Mesenchymal stem cell (in vitro differentiated cells and primary cell): ENCODE measurements at regions not wholly inside any gene's neighbourhood (a gene's known extent, or its start where the extent isn't known, plus 50 kb on each side); places are given as distances from the start of the nearest gene placed in this dataset.
A peak's percentile ranks its signal among the peaks of the same experiment; 100 is the strongest.
"Not testable (repeated sequence)": the region's sequence is repeated elsewhere in the genome, so short reads cannot be mapped to it uniquely, and the experiment has no call there.

Source experiments
- DNase-seq: peaks from one replicate; pipeline ENCODE4 v3.0.0-alpha.2; 2013
- H2AFZ ChIP-seq: one replicate; pipeline ENCODE4 v1.6.1; 2013; ENCODE audit warnings: low read depth, mild to moderate bottlenecking, control low read depth, inconsistent platforms, low read length, moderate library complexity
- H2AK5ac ChIP-seq: 2 replicates; pipeline ENCODE4 v1.6.1; 2013; ENCODE audit warnings: low read length, moderate library complexity, mild to moderate bottlenecking, inconsistent platforms; ENCODE audit not compliant: severe bottlenecking
- H2BK120ac ChIP-seq: one replicate; pipeline ENCODE4 v1.6.1; 2013; ENCODE audit warnings: low read depth, mild to moderate bottlenecking, inconsistent platforms, low read length, moderate library complexity
- H2BK12ac ChIP-seq, 2 experiments: one replicate each; pipeline ENCODE4 v1.6.1; 2013; ENCODE audit warnings: inconsistent platforms in 2 of 2, low read length in 2 of 2, mild to moderate bottlenecking in 2 of 2, moderate library complexity in 2 of 2, control low read depth in 1 of 2
- H2BK15ac ChIP-seq: one replicate; pipeline ENCODE4 v1.6.1; 2013; ENCODE audit warnings: mild to moderate bottlenecking, low read depth, inconsistent platforms; ENCODE audit not compliant: poor library complexity, severe bottlenecking
- H2BK5ac ChIP-seq: 2 replicates; pipeline ENCODE4 v1.6.1; 2013; ENCODE audit warnings: low read depth, mild to moderate bottlenecking, low read length, control low read depth, inconsistent platforms; ENCODE audit not compliant: poor library complexity, severe bottlenecking
- H3K14ac ChIP-seq, 2 experiments: one replicate each; pipeline ENCODE4 v1.6.1; 2013; ENCODE audit warnings: inconsistent platforms in 2 of 2, low read length in 2 of 2, control low read depth in 1 of 2, mild to moderate bottlenecking in 1 of 2, moderate library complexity in 1 of 2
- H3K18ac ChIP-seq, 2 experiments: one replicate each; pipeline ENCODE4 v1.6.1; 2013; ENCODE audit warnings: inconsistent platforms in 2 of 2, low read length in 2 of 2, control low read depth in 1 of 2, low read depth in 1 of 2, mild to moderate bottlenecking in 1 of 2
- H3K23ac ChIP-seq, 2 experiments: one replicate each; pipeline ENCODE4 v1.6.1; 2013; ENCODE audit warnings: inconsistent platforms in 2 of 2, low read length in 2 of 2, mild to moderate bottlenecking in 2 of 2, moderate library complexity in 2 of 2, control low read depth in 1 of 2
- H3K27ac ChIP-seq: 2 replicates; pipeline ENCODE4 v1.5.1; 2013; ENCODE audit warnings: mild to moderate bottlenecking, moderate library complexity, low read length, control low read depth, inconsistent platforms; ENCODE audit not compliant: poor library complexity, severe bottlenecking
- H3K27me3 ChIP-seq, 2 experiments: 2 replicates each; pipeline versions ENCODE4 v1.6.1 to v1.7.0; 2013; ENCODE audit warnings: low read length in 2 of 2, mild to moderate bottlenecking in 2 of 2, moderate library complexity in 2 of 2, control low read depth in 1 of 2, inconsistent platforms in 1 of 2; ENCODE audit not compliant: control insufficient read depth in 1 of 2, insufficient read depth in 1 of 2
- H3K36me3 ChIP-seq, 2 experiments: 2 replicates each; pipeline versions ENCODE4 v1.6.1 to v1.7.0; 2013; ENCODE audit warnings: low read length in 2 of 2, control low read depth in 1 of 2, inconsistent platforms in 1 of 2, low read depth in 1 of 2, mild to moderate bottlenecking in 1 of 2; ENCODE audit not compliant: insufficient read depth in 2 of 2, control insufficient read depth in 1 of 2
- H3K4ac ChIP-seq, 2 experiments: one replicate each; pipeline ENCODE4 v1.6.1; 2013; ENCODE audit warnings: inconsistent platforms in 2 of 2, low read length in 2 of 2, mild to moderate bottlenecking in 2 of 2, moderate library complexity in 2 of 2, control low read depth in 1 of 2, low read depth in 1 of 2
- H3K4me1 ChIP-seq: 2 replicates; pipeline ENCODE4 v1.6.1; 2013; ENCODE audit warnings: low read depth, low read length, control low read depth; ENCODE audit not compliant: control insufficient read depth, insufficient read depth
- H3K4me2 ChIP-seq: 2 replicates; pipeline ENCODE4 v1.6.1; 2013; ENCODE audit warnings: low read length, mild to moderate bottlenecking, inconsistent platforms; ENCODE audit not compliant: poor library complexity, severe bottlenecking
- H3K4me3 ChIP-seq, 2 experiments: 2 replicates each; pipeline versions ENCODE4 v1.5.1 to v1.7.0; 2013; ENCODE audit warnings: low read length in 2 of 2, mild to moderate bottlenecking in 2 of 2, control low read depth in 1 of 2, low read depth in 1 of 2; ENCODE audit not compliant: insufficient read depth in 1 of 2
- H3K79me1 ChIP-seq: replicated peaks from 2 replicates; pipeline ENCODE4 v1.6.1; 2013; ENCODE audit warnings: mild to moderate bottlenecking, control low read depth, low read length, inconsistent platforms; ENCODE audit not compliant: poor library complexity, severe bottlenecking
- H3K9ac ChIP-seq: 2 replicates; pipeline ENCODE4 v1.7.0; 2013; ENCODE audit warnings: mild to moderate bottlenecking, low read length, moderate library complexity
- H3K9me3 ChIP-seq: 2 replicates; pipeline ENCODE4 v1.7.0; 2013; ENCODE audit warnings: mild to moderate bottlenecking, low read length; ENCODE audit not compliant: control insufficient read depth
- H4K8ac ChIP-seq: one replicate; pipeline ENCODE4 v1.6.1; 2013; ENCODE audit warnings: inconsistent platforms, mild to moderate bottlenecking, low read length, moderate library complexity
- H4K91ac ChIP-seq: one replicate; pipeline ENCODE4 v1.6.1; 2013; ENCODE audit warnings: mild to moderate bottlenecking, low read length, inconsistent platforms
- WGBS: methylation state at CpG from one replicate; pipeline ENCODE4 v1.1.7; 2013; ENCODE audit warnings: mixed read lengths; 5-methylcytosine and 5-hydroxymethylcytosine counted together

DNA sequence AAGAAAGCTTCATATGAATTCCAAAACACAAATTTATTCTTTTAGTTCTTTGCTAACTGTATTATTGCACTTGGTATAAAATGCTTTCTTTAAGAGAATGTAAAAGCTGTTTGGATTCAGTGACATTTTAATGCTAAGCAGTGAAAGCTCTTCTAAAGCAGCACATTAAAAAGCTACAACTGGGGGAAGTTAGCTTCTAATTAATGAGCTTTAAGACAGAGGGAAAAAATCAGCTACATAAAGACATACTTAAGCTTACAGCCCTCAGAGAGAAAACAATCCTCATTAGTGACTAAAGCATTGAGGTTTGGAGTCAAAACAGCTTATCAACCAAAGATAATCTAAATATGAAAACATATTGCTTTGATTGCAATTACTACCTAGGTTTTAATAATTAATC is 1222.2 kb upstream of the SPRY2 start:
- no peak overlapping the region for H4K91ac ChIP-seq

DNA sequence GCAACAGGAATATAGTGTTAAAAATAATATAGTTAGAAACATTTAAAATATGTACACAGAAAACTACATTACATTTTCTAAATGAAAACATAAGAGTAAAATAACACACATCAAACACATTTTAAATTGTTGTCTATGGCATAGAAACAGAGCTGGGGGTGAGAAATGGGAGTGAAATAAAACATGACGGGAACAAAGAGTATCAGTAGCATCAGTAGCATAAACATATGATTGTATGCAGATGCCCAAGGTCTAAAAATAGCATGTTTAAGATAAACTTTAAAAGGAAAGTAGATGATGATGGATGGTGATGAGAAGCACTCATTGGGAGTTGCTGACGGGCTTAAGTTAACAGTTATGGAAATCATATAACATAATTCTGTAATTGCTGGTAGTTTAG is 1221.7 kb upstream of the SPRY2 start:
- Histone ChIP-seq H3K79me1 (no peaks in the 10 kb centered on the region), H2BK120ac (no peak overlapping the region), H2AK5ac (no peak overlapping the region), H3K4me1 (no peaks in the 10 kb centered on the region), H3K14ac (no peak overlapping the region), H3K27me3 (no peaks in the 10 kb centered on the region), H3K9ac (no peak overlapping the region), H3K36me3 (no peaks in the 10 kb centered on the region), H3K4ac (no peak overlapping the region), H4K8ac (no peak overlapping the region), H3K4me2 (no peak overlapping the region), H2BK12ac (no peak overlapping the region), H2BK5ac (no peak overlapping the region), H4K91ac (no peak overlapping the region), H3K23ac (no peak overlapping the region), H2AFZ (no peak overlapping the region), H3K9me3 (peaks cover 4% of the 10 kb centered on the region), H3K4me3 (no peak overlapping the region), H2BK15ac (no peak overlapping the region), H3K18ac (no peak overlapping the region), H3K27ac (no peak overlapping the region)
- peak; percentile 20 for DNase-seq
- 74% methylated on average over 2 of the region's 2 CpGs for WGBS

More for the DNA sequence above, 1222.2 kb upstream of the SPRY2 start:
- Histone ChIP-seq H3K27me3 (no peaks in the 10 kb centered on the region), H3K23ac (no peak overlapping the region), H3K14ac (no peak overlapping the region), H3K4me1 (no peaks in the 10 kb centered on the region), H2BK15ac (no peak overlapping the region), H2BK120ac (no peak overlapping the region), H3K9ac (no peak overlapping the region), H2BK12ac (no peak overlapping the region), H3K18ac (no peak overlapping the region), H3K4ac (no peak overlapping the region), H3K9me3 (peaks cover 4% of the 10 kb centered on the region), H4K8ac (no peak overlapping the region), H3K27ac (no peak overlapping the region), H3K36me3 (no peaks in the 10 kb centered on the region), H3K79me1 (no peaks in the 10 kb centered on the region), H2AFZ (no peak overlapping the region), H3K4me3 (no peak overlapping the region), H2BK5ac (no peak overlapping the region), H3K4me2 (no peak overlapping the region), H2AK5ac (no peak overlapping the region)
- no peak for DNase-seq

DNA sequence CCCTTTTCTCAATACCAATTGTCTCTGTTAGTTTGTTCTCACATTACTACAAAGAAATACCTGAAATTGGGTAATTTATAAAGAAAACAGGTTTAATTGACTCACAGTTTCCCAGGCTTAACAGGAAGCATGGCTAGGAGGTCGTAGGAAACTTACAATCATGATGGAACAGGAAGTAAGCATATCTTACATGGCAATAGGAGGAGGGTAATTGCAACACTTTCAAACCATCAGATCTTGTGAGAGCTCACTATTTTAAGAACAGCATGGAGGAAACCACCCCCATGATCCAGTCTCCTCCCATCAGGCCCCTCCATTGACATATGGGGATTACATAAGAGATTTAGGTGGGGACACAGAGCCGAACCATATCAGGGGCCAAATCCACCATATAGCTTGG is 1210.1 kb upstream of the SPRY2 start:
- no peak overlapping the region for H4K8ac ChIP-seq
- H3K4me3 ChIP-seq: no peak overlapping the region
- H3K18ac ChIP-seq: no peak overlapping the region
- H2AFZ ChIP-seq: no peak overlapping the region
- no peak overlapping the region for H4K91ac ChIP-seq
- no peak overlapping the region for H3K4ac ChIP-seq
- H2BK12ac ChIP-seq: no peak overlapping the region
- H2BK5ac ChIP-seq: no peak overlapping the region
- H3K4me1 ChIP-seq: no peaks in the 10 kb centered on the region
- H3K27me3 ChIP-seq: no peaks in the 10 kb centered on the region
- WGBS: 60% methylated on average over 1 of the region's 2 CpGs
- no peak overlapping the region for H3K27ac ChIP-seq
- H3K14ac ChIP-seq: no peak overlapping the region
- H3K23ac ChIP-seq: no peak overlapping the region
- no peak overlapping the region for H3K9ac ChIP-seq
- H3K4me2 ChIP-seq: no peak overlapping the region
- no peaks in the 10 kb centered on the region for H3K36me3 ChIP-seq
- H2BK15ac ChIP-seq: no peak overlapping the region
- no peak overlapping the region for H2AK5ac ChIP-seq
- no peak overlapping the region for H2BK120ac ChIP-seq
- DNase-seq: no peak
- H3K79me1 ChIP-seq: no peaks in the 10 kb centered on the region
- peaks cover 14% of the 10 kb centered on the region for H3K9me3 ChIP-seq

DNA sequence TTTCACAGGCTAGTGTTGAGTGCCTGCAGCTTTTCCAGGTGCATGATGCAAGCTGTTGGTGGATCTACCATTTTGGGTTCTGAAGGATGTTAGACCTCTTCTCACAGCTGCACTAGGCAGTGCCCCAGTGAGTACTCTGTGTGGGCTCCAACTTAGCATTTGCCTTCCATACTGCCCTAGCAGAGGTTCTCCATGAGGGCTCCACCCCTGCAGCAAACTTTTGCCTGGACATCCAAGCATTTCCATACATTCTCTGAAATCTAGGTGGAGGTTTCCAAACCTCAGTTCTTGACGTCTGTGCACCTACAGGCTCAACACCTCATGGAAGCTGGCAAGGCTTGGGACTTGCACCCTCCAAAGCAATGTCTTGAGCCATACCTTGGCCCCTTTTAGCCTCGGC is 1205.4 kb upstream of the SPRY2 start:
- H3K4me3 ChIP-seq, H4K91ac ChIP-seq, H3K27ac ChIP-seq, H3K9ac ChIP-seq, H3K14ac ChIP-seq, H3K4me2 ChIP-seq, H2AK5ac ChIP-seq, H2BK120ac ChIP-seq, H2BK15ac ChIP-seq, H3K4me1 ChIP-seq, H3K23ac ChIP-seq, DNase-seq, H3K36me3 ChIP-seq, H2BK12ac ChIP-seq, H2AFZ ChIP-seq, H3K4ac ChIP-seq, H4K8ac ChIP-seq, H3K18ac ChIP-seq, H3K27me3 ChIP-seq, H3K79me1 ChIP-seq, H2BK5ac ChIP-seq: not testable (repeated sequence)
- peaks cover 14% of the 10 kb centered on the region for H3K9me3 ChIP-seq
- WGBS: 81% methylated on average over 2 of the region's 2 CpGs
